Esophagus muscularis mucosa (tissue), 3 donors: ENCODE measurements at regions not wholly inside any gene's neighbourhood (a gene's known extent, or its start where the extent isn't known, plus 50 kb on each side); places are given as distances from the start of the nearest gene placed in this dataset.

Experiments used
- CTCF ChIP-seq, 3 experiments: fragments of 200-600 bp in 2 of 3; fragments of 450-650 bp in 1 of 3; sonication (generic) in 2 of 3; IDR thresholded peaks; one replicate each; pipeline ENCODE4 v1.5.1; 2017 to 2019; ENCODE audit warnings: antibody characterized with exemption in 3 of 3, mild to moderate bottlenecking in 2 of 3, moderate library complexity in 1 of 3
- EP300 ChIP-seq: sonication (generic); formaldehyde crosslinking; IDR thresholded peaks from one replicate; pipeline ENCODE4 v1.6.1; 2017; ENCODE audit warnings: antibody characterized with exemption

- no peak for TF ChIP-seq CTCF (IDR thresholded peaks at IDR 0.05)
- no peak for TF ChIP-seq EP300
Observed at GRCh38 chr21:17978895-17979294, 159.7 kb upstream of the C21orf91 start.
